ENCODE measurements at regions not wholly inside any gene's neighbourhood (a gene's known extent, or its start where the extent isn't known, plus 50 kb on each side); places are given as distances from the start of the nearest gene placed in this dataset.

DNA sequence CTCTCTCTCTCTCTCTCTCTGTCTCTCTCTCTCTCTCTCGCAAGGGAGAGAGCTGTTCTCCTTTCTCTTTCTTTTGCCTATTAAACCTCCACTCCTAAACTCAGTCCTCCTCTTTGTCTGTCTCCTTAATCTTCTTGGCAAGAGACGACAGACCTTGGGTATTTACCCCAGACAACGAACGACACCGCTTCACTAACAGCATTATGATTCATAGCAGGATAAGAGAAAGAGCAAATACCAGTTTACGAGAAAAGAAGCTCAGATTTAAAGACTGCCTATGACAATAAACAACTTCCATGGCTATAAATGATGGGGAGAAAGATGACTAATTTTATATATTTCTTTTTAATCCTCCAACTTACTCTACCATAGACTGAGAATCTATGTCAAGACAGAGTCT, 1396.5 kb upstream of the CELF2 start:
- no peaks in the 10 kb centered on the region for H3K27me3 ChIP-seq
- no peak for DNase-seq (ENCODE audit: extremely low spot score in 2 of 2)
- no peak overlapping the region for H3K27ac ChIP-seq
- no peaks in the 10 kb centered on the region for H3K36me3 ChIP-seq
- TF ChIP-seq POLR2A (IDR thresholded peaks at IDR 0.05) (no peak), POLR2AphosphoS5 (IDR thresholded peaks at IDR 0.05; ENCODE audit: insufficient read depth in 1 of 2, low read depth in 1 of 2) (no peak)
- TF ChIP-seq, protein P1, sequence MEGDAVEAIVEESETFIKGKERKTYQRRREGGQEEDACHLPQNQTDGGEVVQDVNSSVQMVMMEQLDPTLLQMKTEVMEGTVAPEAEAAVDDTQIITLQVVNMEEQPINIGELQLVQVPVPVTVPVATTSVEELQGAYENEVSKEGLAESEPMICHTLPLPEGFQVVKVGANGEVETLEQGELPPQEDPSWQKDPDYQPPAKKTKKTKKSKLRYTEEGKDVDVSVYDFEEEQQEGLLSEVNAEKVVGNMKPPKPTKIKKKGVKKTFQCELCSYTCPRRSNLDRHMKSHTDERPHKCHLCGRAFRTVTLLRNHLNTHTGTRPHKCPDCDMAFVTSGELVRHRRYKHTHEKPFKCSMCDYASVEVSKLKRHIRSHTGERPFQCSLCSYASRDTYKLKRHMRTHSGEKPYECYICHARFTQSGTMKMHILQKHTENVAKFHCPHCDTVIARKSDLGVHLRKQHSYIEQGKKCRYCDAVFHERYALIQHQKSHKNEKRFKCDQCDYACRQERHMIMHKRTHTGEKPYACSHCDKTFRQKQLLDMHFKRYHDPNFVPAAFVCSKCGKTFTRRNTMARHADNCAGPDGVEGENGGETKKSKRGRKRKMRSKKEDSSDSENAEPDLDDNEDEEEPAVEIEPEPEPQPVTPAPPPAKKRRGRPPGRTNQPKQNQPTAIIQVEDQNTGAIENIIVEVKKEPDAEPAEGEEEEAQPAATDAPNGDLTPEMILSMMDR (IDR thresholded peaks at IDR 0.05) = no peak
- no peak overlapping the region for H3K4me3 ChIP-seq
- no peaks in the 10 kb centered on the region for H3K9me3 ChIP-seq
- intact Hi-C loops (cut with DNase I) = no loop called here
- H3K4me1 ChIP-seq = no peaks in the 10 kb centered on the region

- no peak for DNase-seq (ENCODE audit: extremely low spot score in 2 of 2)
- H3K36me3 ChIP-seq = no peaks in the 10 kb centered on the region
- no peaks in the 10 kb centered on the region for H3K27me3 ChIP-seq
- H3K27ac ChIP-seq = no peak overlapping the region
- H3K9me3 ChIP-seq = no peaks in the 10 kb centered on the region
- H3K4me1 ChIP-seq = no peaks in the 10 kb centered on the region
- TF ChIP-seq, protein P1 (IDR thresholded peaks at IDR 0.05) = no peak
- TF ChIP-seq POLR2A (IDR thresholded peaks at IDR 0.05) = no peak
- TF ChIP-seq POLR2AphosphoS5 (IDR thresholded peaks at IDR 0.05; ENCODE audit: insufficient read depth in 1 of 2, low read depth in 1 of 2) = no peak
- intact Hi-C loops (cut with DNase I) = no loop called here
- no peak overlapping the region for H3K4me3 ChIP-seq
These were observed 1392.4 kb upstream of the CELF2 start for GRCh38 chr10:9625304-9625703.

DNA sequence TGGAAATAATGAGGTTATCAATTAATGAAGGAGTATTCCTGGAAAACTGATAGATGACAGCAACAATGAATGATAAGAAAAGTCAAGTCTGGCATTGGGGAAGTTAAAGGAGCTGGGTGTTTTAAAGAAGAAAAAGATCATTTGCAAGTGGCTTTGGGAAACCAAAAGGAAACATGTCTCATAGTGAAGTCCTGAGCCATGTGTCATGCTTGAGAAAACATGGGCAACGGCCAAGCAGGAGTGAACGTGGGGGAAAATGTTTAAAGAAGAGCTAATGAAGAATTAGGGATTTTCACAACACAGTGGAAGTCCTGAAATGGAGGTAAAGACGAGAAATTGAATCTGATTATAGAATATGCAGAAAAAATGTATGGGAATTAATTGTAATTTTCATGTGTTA, 1383.2 kb upstream of the CELF2 start:
- Histone ChIP-seq H3K9me3 (no peaks in the 10 kb centered on the region), H3K27me3 (no peaks in the 10 kb centered on the region), H3K36me3 (no peaks in the 10 kb centered on the region), H3K27ac (no peak overlapping the region), H3K4me3 (no peak overlapping the region), H3K4me1 (no peaks in the 10 kb centered on the region)
- TF ChIP-seq POLR2A (IDR thresholded peaks at IDR 0.05) = no peak
- no peak for TF ChIP-seq POLR2AphosphoS5 (IDR thresholded peaks at IDR 0.05; ENCODE audit: insufficient read depth in 1 of 2, low read depth in 1 of 2)
- TF ChIP-seq, protein P1 (IDR thresholded peaks at IDR 0.05) = no peak
- DNase-seq (ENCODE audit: extremely low spot score in 2 of 2) = no peak
- intact Hi-C loops (cut with DNase I) = no loop called here

DNA sequence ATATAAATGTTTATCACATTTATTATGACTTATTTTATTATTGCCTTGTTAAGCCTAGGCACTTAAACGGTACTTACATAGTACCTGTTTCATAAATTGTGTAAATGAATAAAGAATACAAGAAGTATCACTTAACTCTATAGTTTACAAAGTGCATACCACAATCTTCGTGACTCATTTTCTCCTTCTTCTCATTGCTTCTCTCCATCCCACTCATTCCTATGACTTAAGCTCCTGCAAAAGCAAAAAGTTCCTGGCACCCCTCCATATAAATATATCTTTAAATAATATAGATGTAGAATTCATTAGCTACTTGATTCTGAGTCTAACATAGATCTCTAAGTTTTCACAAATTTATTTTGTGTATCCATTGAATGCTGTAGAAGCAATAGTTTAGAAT, 1382.0 kb upstream of the CELF2 start:
- H3K4me3 ChIP-seq = no peak overlapping the region
- DNase-seq (ENCODE audit: extremely low spot score in 2 of 2) = no peak
- TF ChIP-seq POLR2A (IDR thresholded peaks at IDR 0.05) (no peak), POLR2AphosphoS5 (IDR thresholded peaks at IDR 0.05; ENCODE audit: insufficient read depth in 1 of 2, low read depth in 1 of 2) (no peak)
- TF ChIP-seq, protein P1 (IDR thresholded peaks at IDR 0.05) = no peak
- intact Hi-C loops (cut with DNase I) = no loop called here
- no peaks in the 10 kb centered on the region for H3K27me3 ChIP-seq
- H3K36me3 ChIP-seq = no peaks in the 10 kb centered on the region
- no peaks in the 10 kb centered on the region for H3K9me3 ChIP-seq
- no peaks in the 10 kb centered on the region for H3K4me1 ChIP-seq
- no peak overlapping the region for H3K27ac ChIP-seq

DNA sequence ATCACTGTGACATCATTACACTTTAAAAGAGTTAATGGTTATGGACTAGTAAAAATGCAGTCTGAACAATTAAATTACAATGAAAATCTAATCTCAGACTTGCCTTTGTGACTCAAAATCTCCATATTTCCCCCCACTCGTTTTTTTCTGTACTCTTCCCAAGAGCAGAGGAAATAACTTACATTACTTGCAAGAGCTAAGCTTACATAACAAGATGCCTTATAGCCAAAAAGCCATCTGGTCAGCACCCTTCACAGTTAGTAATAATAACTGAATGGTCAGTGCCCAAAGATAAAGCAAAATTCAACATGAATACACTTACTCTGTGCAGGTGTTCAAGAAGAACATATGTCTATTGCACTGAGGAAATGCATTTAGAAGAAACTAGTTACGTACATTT, 1381.5 kb upstream of the CELF2 start:
- DNase-seq (ENCODE audit: extremely low spot score in 2 of 2) = no peak
- Histone ChIP-seq H3K9me3 (no peaks in the 10 kb centered on the region), H3K4me1 (no peaks in the 10 kb centered on the region), H3K4me3 (no peak overlapping the region), H3K36me3 (no peaks in the 10 kb centered on the region), H3K27me3 (no peaks in the 10 kb centered on the region), H3K27ac (no peak overlapping the region)
- TF ChIP-seq POLR2A (IDR thresholded peaks at IDR 0.05) (no peak), POLR2AphosphoS5 (IDR thresholded peaks at IDR 0.05; ENCODE audit: insufficient read depth in 1 of 2, low read depth in 1 of 2) (no peak)
- TF ChIP-seq, protein P1 (IDR thresholded peaks at IDR 0.05) = no peak
- intact Hi-C loops (cut with DNase I) = no loop called here
